K562 (cell line): ENCODE measurements at regions not wholly inside any gene's neighbourhood (a gene's known extent, or its start where the extent isn't known, plus 50 kb on each side); places are given as distances from the start of the nearest gene placed in this dataset.
A peak's percentile ranks its signal among the peaks of the same experiment; 100 is the strongest.

Experiments used
- ATAC-seq: fragments of 200-7000 bp; cut with Tn5 transposase; 3 replicates; pipeline ENCODE4 v1.9.1; 2020; ENCODE audit warnings: moderate library complexity
- BruUV-seq: library from RNA; stranded (reverse); fragments of 400-500 nt; replicated peaks from 2 replicates; lab custom pipeline; 2021; lab: Mats Ljungman, UMichigan
- CTCF ChIA-PET: fragments of 300-600 bp; formaldehyde crosslinking; extraction: SDS; loops from one replicate; lab custom pipeline; 2021; ENCODE audit warnings: low intra/inter-chr PET ratio; lab: Yijun Ruan, JAX
- POLR2A ChIA-PET: fragments of 300-600, 350-650 bp; sonication (Branson Sonifier 250); formaldehyde crosslinking; extraction: SDS; loops from one replicate; lab custom pipeline; 2021; ENCODE audit warnings: antibody characterized with exemption, inconsistent platforms; lab: Yijun Ruan, JAX
- DNase-seq, 4 experiments: peaks; one replicate each; pipeline versions ENCODE4 v3.0.0 to v3.0.0-alpha.2; 2011 to 2018; ENCODE audit warnings: low spot score in 3 of 4, mixed read lengths in 3 of 4; ENCODE audit errors: extremely low read depth in 1 of 4
- FAIRE-seq: peaks from 2 replicates; lab custom pipeline; 2011; peaks lifted over from hg19 to GRCh38; lab: Jason Lieb, UNC
- H2AFZ ChIP-seq: 2 replicates; pipeline ENCODE4 v1.6.0; 2011; ENCODE audit warnings: low read depth, low read length, control low read depth, inconsistent platforms
- H3K27ac ChIP-seq: fragments of 200-600 bp; 3 replicates; pipeline ENCODE4 v1.8.0; 2011; ENCODE audit warnings: low read depth, mild to moderate bottlenecking, control low read depth, inconsistent platforms, low read length, moderate library complexity, mixed read lengths; ENCODE audit errors: extremely low read depth
- H3K27me3 ChIP-seq, 2 experiments: fragments of 300-600 bp in 1 of 2; 2 replicates in 1 of 2; 3 replicates in 1 of 2; pipeline versions ENCODE4 v1.6.0 to v1.8.0; 2011; ENCODE audit warnings: inconsistent platforms in 2 of 2, low read length in 2 of 2, mild to moderate bottlenecking in 1 of 2, mixed read lengths in 1 of 2, moderate library complexity in 1 of 2; ENCODE audit not compliant: control insufficient read depth in 2 of 2, insufficient read depth in 2 of 2
- H3K36me3 ChIP-seq: fragments of 300-600 bp; 3 replicates; pipeline ENCODE4 v1.8.0; 2011; ENCODE audit warnings: mild to moderate bottlenecking, low read length, inconsistent platforms; ENCODE audit not compliant: control insufficient read depth, insufficient read depth
- H3K4me1 ChIP-seq, 2 experiments: fragments of 200-600 bp in 1 of 2; replicated peaks in 1 of 2; 2 replicates in 1 of 2; 3 replicates in 1 of 2; pipeline versions ENCODE4 v1.5.1 to v1.8.0; 2011; ENCODE audit warnings: inconsistent platforms in 2 of 2, low read length in 2 of 2, mild to moderate bottlenecking in 1 of 2, mixed read lengths in 1 of 2, moderate library complexity in 1 of 2; ENCODE audit not compliant: control insufficient read depth in 2 of 2, insufficient read depth in 2 of 2
- H3K4me2 ChIP-seq: 2 replicates; pipeline ENCODE4 v1.6.1; 2011; ENCODE audit warnings: low read length, control low read depth, inconsistent platforms, mixed read lengths; ENCODE audit not compliant: insufficient read depth
- H3K4me3 ChIP-seq: fragments of 200-600 bp; sonication (generic), shearing (Covaris generic); 2 replicates; pipeline ENCODE4 v1.5.1; 2016; ENCODE audit warnings: control low read depth, inconsistent platforms
- H3K79me2 ChIP-seq: fragments of 200-600 bp; 3 replicates; pipeline ENCODE4 v1.8.0; 2011; ENCODE audit warnings: low read length, inconsistent platforms; ENCODE audit not compliant: control insufficient read depth, insufficient read depth
- H3K9ac ChIP-seq, 2 experiments: 2 replicates each; pipeline versions ENCODE4 v1.6.0 to v1.6.1; 2011; ENCODE audit warnings: low read depth in 2 of 2, low read length in 2 of 2, control low read depth in 1 of 2, inconsistent platforms in 1 of 2, mild to moderate bottlenecking in 1 of 2, mixed read lengths in 1 of 2; ENCODE audit not compliant: insufficient read depth in 1 of 2
- H3K9me1 ChIP-seq: one replicate; pipeline ENCODE4 v1.6.0; 2011; ENCODE audit warnings: inconsistent platforms, mild to moderate bottlenecking, low read length, moderate library complexity; ENCODE audit not compliant: control insufficient read depth, insufficient read depth
- H3K9me3 ChIP-seq: replicated peaks from 2 replicates; pipeline ENCODE4 v1.5.1; 2011; ENCODE audit warnings: low read depth, low read length, inconsistent platforms; ENCODE audit not compliant: control insufficient read depth, insufficient read depth
- H4K20me1 ChIP-seq: replicated peaks from 2 replicates; pipeline ENCODE4 v1.6.1; 2011; ENCODE audit warnings: low read length, inconsistent platforms, mixed read lengths; ENCODE audit not compliant: control insufficient read depth, insufficient read depth
- CBX3 ChIP-seq, 2 experiments: IDR thresholded peaks; 1 replicate in 1 of 2; 2 replicates in 1 of 2; pipeline ENCODE4 v1.6.1; 2012; ENCODE audit warnings: inconsistent platforms in 2 of 2, low read length in 2 of 2, borderline replicate concordance in 1 of 2, control low read depth in 1 of 2
- DIDO1 ChIP-seq: fragments of 450-650 bp; IDR thresholded peaks from 2 replicates; pipeline ENCODE4 v1.6.1; 2016; ENCODE audit warnings: low read depth, missing biosample characterization, missing genetic modification characterization
- GABPA ChIP-seq: fragments of 200-800 bp; sonication (Bioruptor generic); conservative IDR thresholded peaks from 2 replicates; pipeline ENCODE4 v1.6.1; 2016; ENCODE audit warnings: low read depth, missing genetic modification characterization, missing compliant biosample characterization
- JUNB ChIP-seq: fragments of 450-650 bp; formaldehyde crosslinking; conservative IDR thresholded peaks from 2 replicates; pipeline ENCODE4 v1.4.0; 2020; ENCODE audit warnings: mild to moderate bottlenecking
- PHF20 ChIP-seq: fragments of 450-650 bp; IDR thresholded peaks from 2 replicates; pipeline ENCODE4 v1.6.1; 2018; ENCODE audit not compliant: partially characterized antibody
- RHOXF2B ChIP-seq: fragments of 250-450 bp; sonication (Bioruptor Pico); conservative IDR thresholded peaks from 2 replicates; pipeline ENCODE4 v1.5.1; 2021
- ZNF274 ChIP-seq: IDR thresholded peaks from 2 replicates; pipeline ENCODE4 v1.6.1; 2011; ENCODE audit warnings: low read depth, mild to moderate bottlenecking, low read length, moderate library complexity, borderline replicate concordance
- ZNF586 ChIP-seq: fragments of 450-650 bp; formaldehyde crosslinking; conservative IDR thresholded peaks from 2 replicates; pipeline ENCODE4 v1.4.0; 2020; ENCODE audit warnings: mild to moderate bottlenecking, moderate library complexity
- WGBS: fragments of 100-300 bp; shearing (Covaris generic); methylation state at CpG from one replicate; pipeline ENCODE4 v1.1.6; 2016; ENCODE audit warnings: low coverage, mixed read lengths; ENCODE audit not compliant: insufficient coverage; ENCODE audit errors: missing lambda C conversion rate; 5-methylcytosine and 5-hydroxymethylcytosine counted together
- in situ Hi-C: fragments of 300-500 bp; cut with MboI; formaldehyde crosslinking; loops from 4 replicates; pipeline ENCODE4 v1.15.0; 2018; ENCODE audit warnings: inconsistent platforms, mixed read lengths
- intact Hi-C: fragments of 100-400 bp; cut with micrococcal nuclease; formaldehyde crosslinking; loops from 2 replicates; pipeline ENCODE4 v1.14.2; 2022
- TF ChIP-seq, protein P1 (sequence below), 3 experiments: fragments of 200-800 bp in 1 of 3; sonication (Bioruptor generic) in 1 of 3; sonication (generic) in 1 of 3; formaldehyde crosslinking in 1 of 3; IDR thresholded peaks; 2 replicates each; pipeline versions ENCODE4 v1.6.1 to v1.8.0; 2016 to 2022; ENCODE audit warnings: mild to moderate bottlenecking in 2 of 3, missing compliant biosample characterization in 2 of 3, missing genetic modification characterization in 2 of 3, missing genetic modification reagents in 1 of 3
- TF ChIP-seq, protein P2 (sequence below): sonication (generic); formaldehyde crosslinking; IDR thresholded peaks from 2 replicates; pipeline ENCODE4 v1.8.0; 2022; ENCODE audit warnings: missing genetic modification reagents, mild to moderate bottlenecking, moderate library complexity, borderline replicate concordance
- TF ChIP-seq, protein P3 (sequence below): fragments of 450-650 bp; IDR thresholded peaks from 2 replicates; pipeline ENCODE4 v1.6.1; 2016

DNA sequence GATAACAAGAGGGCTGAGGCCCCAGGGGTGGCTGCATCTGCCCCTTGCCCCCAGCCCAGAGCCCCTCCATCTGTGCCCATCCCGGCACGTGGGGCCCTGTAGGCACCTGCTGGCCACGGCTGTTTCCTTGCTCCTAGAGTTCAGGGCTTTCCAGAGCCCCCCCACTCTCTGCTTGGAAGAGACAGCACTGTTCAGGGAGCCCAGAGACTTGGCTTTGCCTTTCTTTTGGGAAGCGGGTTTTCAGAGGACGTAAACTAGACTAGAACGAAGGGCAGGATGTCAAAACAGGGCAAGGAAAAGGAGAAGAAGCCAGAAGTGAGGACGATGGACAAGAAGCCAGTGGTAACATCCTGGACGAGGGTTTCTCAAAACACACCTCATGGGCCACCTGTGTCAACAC, 163.3 kb upstream of the LHX5 start:
- WGBS = 13% methylated on average over 8 of the region's 8 CpGs
- Histone ChIP-seq H2AFZ (no peak overlapping the region), H3K4me1 (peaks cover 0 to 12% of the 10 kb centered on the region in 2 experiments; a peak in 1 of 5 replicates), H3K4me3 (no peak overlapping the region), H3K27me3 (no peaks in the 10 kb centered on the region; a peak in 1 of 5 replicates), H3K27ac (no peak overlapping the region), H3K9me1 (no peaks in the 10 kb centered on the region), H3K4me2 (no peak overlapping the region), H4K20me1 (no peaks in the 10 kb centered on the region; the same call in 1 of the 2 replicates), H3K79me2 (no peaks in the 10 kb centered on the region), H3K36me3 (no peaks in the 10 kb centered on the region), H3K9me3 (peaks cover 2% of the 10 kb centered on the region; the same call in 1 of the 2 replicates), H3K9ac (no peak overlapping the region)
- intact Hi-C loops = no loop called here
- POLR2A ChIA-PET = no interaction called here
- no TSS peak for BruUV-seq
- CTCF ChIA-PET = no interaction called here
- no peak for TF ChIP-seq JUNB (CRISPR knock-in tag)
- TF ChIP-seq, protein P1, sequence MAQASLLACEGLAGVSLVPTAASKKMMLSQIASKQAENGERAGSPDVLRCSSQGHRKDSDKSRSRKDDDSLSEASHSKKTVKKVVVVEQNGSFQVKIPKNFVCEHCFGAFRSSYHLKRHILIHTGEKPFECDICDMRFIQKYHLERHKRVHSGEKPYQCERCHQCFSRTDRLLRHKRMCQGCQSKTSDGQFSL (CRISPR knock-in tag; IDR thresholded peaks at IDR 0.05) = 0 out of 2 replicates have a peak, but pooled peaks have one; percentile 56
- TF ChIP-seq, protein P1 (tag; IDR thresholded peaks at IDR 0.05) = no peak
- no peak for DNase-seq
- ATAC-seq = no peak
- in situ Hi-C loops = no loop called here
- no peak for FAIRE-seq

DNA sequence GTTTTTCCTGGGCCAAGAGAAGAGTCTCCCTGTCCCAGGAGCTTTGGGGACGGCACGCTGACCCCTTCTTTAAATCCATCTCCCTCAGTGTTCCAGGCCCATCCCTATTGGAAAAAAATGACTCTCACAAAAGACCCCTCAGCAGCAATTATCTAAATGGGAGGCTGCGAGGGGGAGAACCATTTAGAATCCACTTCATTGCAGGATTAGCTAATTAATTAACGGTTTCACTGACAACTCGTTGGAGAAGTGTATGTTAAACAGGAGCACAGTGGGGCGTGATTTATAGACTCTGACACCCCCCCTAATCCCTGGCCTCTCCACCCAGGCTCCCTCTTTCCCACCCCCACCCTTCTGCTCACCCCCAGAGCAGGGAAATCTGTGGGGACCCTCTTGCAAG, 162.8 kb upstream of the LHX5 start:
- Histone ChIP-seq H4K20me1 (no peaks in the 10 kb centered on the region; the same call in 1 of the 2 replicates), H3K27ac (no peak overlapping the region), H3K27me3 (no peaks in the 10 kb centered on the region; a peak in 1 of 5 replicates), H3K9me1 (no peaks in the 10 kb centered on the region), H3K9ac (no peak overlapping the region), H3K36me3 (no peaks in the 10 kb centered on the region), H3K79me2 (no peaks in the 10 kb centered on the region), H3K9me3 (peaks cover 2% of the 10 kb centered on the region; the same call in 1 of the 2 replicates), H3K4me1 (peaks cover 0 to 12% of the 10 kb centered on the region in 2 experiments; a peak in 1 of 5 replicates), H3K4me2 (no peak overlapping the region), H3K4me3 (no peak overlapping the region), H2AFZ (no peak overlapping the region)
- ATAC-seq (no peak), FAIRE-seq (no peak), DNase-seq (no peak)
- intact Hi-C loops (no loop called here), in situ Hi-C loops (no loop called here)
- POLR2A ChIA-PET = no interaction called here
- CTCF ChIA-PET = no interaction called here
- WGBS = 3% methylated on average over 6 of the region's 6 CpGs
- no TSS peak for BruUV-seq
- TF ChIP-seq PHF20 = no peak
- TF ChIP-seq, protein P2, sequence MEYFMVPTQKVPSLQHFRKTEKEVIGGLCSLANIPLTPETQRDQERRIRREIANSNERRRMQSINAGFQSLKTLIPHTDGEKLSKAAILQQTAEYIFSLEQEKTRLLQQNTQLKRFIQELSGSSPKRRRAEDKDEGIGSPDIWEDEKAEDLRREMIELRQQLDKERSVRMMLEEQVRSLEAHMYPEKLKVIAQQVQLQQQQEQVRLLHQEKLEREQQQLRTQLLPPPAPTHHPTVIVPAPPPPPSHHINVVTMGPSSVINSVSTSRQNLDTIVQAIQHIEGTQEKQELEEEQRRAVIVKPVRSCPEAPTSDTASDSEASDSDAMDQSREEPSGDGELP (CRISPR knock-in tag) = no peak
- TF ChIP-seq CBX3 (IDR thresholded peaks at IDR 0.05; ENCODE audit: borderline replicate concordance in 1 of 2, low read length in 2 of 2) = no peak
- no peak for TF ChIP-seq DIDO1 (tag)
- TF ChIP-seq RHOXF2B (CRISPR knock-in tag) = no peak
- TF ChIP-seq ZNF586 (CRISPR knock-in tag) = no peak
- no peak for TF ChIP-seq ZNF274
- TF ChIP-seq, protein P3, sequence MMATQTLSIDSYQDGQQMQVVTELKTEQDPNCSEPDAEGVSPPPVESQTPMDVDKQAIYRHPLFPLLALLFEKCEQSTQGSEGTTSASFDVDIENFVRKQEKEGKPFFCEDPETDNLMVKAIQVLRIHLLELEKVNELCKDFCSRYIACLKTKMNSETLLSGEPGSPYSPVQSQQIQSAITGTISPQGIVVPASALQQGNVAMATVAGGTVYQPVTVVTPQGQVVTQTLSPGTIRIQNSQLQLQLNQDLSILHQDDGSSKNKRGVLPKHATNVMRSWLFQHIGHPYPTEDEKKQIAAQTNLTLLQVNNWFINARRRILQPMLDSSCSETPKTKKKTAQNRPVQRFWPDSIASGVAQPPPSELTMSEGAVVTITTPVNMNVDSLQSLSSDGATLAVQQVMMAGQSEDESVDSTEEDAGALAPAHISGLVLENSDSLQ = no peak
- no peak for TF ChIP-seq GABPA (tag)
